HG02938 (cell line): ENCODE measurements at regions not wholly inside any gene's neighbourhood (a gene's known extent, or its start where the extent isn't known, plus 50 kb on each side); places are given as distances from the start of the nearest gene placed in this dataset.

ENCODE experiments used
- ATAC-seq: cut with Tn5 transposase; IDR thresholded peaks from one replicate; pipeline ENCODE4 v1.9.1; 2021; ENCODE audit warnings: mild to moderate bottlenecking, moderate library complexity; ENCODE audit not compliant: unreplicated experiment

DNA sequence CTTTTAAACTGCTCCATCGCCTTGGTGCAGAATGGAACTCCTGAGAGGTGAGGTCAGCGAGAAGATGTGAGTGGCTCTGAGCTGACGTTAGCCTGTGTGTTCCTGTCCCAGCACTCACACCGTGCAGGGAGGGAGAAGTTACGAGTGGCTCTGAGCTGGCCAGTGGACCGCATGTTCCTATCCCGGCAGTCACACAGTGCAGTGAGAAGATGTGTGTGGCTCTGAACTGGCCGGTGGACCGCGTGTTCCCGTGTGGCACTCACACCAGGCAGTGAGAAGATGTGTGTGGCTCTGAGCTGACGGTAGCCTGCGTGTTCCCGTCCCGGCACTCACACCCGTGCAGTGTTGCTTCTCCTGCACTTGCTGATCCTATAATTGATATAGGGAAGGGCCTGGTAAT, 59.9 kb downstream of the VCPKMT start:
- ATAC-seq = no peak

DNA sequence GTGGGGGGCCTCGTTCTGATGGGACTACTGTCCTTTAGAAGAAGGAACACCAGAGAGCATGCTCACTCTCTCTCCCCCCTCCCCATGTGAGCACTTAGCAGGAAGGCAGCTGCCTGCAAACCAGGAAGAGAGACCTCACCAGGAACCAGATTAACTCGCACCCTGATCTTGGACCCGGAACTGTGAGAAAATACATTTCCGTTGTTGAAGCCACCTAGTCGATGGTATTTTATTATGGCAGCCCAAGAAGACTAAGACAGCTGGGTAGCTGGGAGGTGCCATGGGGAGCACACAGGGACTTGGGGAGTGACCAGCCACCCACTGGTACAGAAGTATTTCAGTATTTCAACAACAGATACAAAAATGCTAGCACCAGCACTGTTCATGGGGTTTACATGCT, 59.0 kb downstream of the VCPKMT start:
- no peak for ATAC-seq

DNA sequence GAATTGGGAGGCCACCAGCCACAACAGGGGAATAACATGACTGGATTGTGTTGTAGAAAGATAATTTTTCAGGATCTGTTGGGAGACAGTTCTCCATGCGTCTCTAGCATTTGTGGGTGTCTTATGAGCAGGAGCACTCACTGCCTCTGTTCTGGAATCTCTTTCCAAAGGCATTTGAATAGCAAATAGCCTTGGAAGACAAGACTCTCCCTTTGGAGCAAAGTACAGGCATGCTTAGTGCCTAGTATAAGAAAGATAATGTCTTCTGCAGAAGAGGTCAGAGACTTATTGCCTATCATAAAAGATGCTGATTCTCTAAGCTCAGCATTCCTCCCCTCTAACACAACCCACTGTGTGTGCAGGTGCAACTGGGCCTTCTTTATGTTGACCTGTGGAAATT, 58.3 kb downstream of the VCPKMT start:
- ATAC-seq = no peak
